NB4 (cell line): ENCODE measurements at regions not wholly inside any gene's neighbourhood (a gene's known extent, or its start where the extent isn't known, plus 50 kb on each side); places are given as distances from the start of the nearest gene placed in this dataset.

ENCODE experiments used
- CTCF ChIP-seq: IDR thresholded peaks from one replicate; pipeline ENCODE4 v1.5.1; 2012; ENCODE audit warnings: low read depth, low read length
- POLR2A ChIP-seq: IDR thresholded peaks from 2 replicates; pipeline ENCODE4 v1.6.1; 2011; ENCODE audit warnings: mild to moderate bottlenecking; ENCODE audit not compliant: insufficient read length; ENCODE audit errors: extremely low read depth

GRCh38 chr7:155198901-155199845 lies 98.5 kb upstream of the INSIG1 start:
- TF ChIP-seq CTCF (no peak), POLR2A (no peak)
